ENCODE measurements at regions not wholly inside any gene's neighbourhood (a gene's known extent, or its start where the extent isn't known, plus 50 kb on each side); places are given as distances from the start of the nearest gene placed in this dataset.

GRCh38 chr1:208520438-208521099, 276.4 kb upstream of the PLXNA2 start:
- FAIRE-seq, result no peak

GRCh38 chr1:208521534-208521933, 277.4 kb upstream of the PLXNA2 start:
- no peak for FAIRE-seq

- FAIRE-seq, result no peak
Measured at GRCh38 chr1:208523007-208523406, 278.8 kb upstream of the PLXNA2 start.

GRCh38 chr1:208524376-208524775, 280.2 kb upstream of the PLXNA2 start:
- FAIRE-seq, result no peak

- FAIRE-seq, result no peak
Measured at GRCh38 chr1:208524925-208525324, 280.7 kb upstream of the PLXNA2 start.

GRCh38 chr1:208525417-208525816, 281.2 kb upstream of the PLXNA2 start:
- no peak for FAIRE-seq

GRCh38 chr1:208526613-208527125, 282.5 kb upstream of the PLXNA2 start:
- FAIRE-seq, result no peak

GRCh38 chr1:208527156-208527555, 283.0 kb upstream of the PLXNA2 start:
- FAIRE-seq, result no peak

GRCh38 chr1:208528578-208529240, 284.5 kb upstream of the PLXNA2 start:
- FAIRE-seq, result no peak

- FAIRE-seq, result no peak
Measured at GRCh38 chr1:208531003-208531750, 287.0 kb upstream of the PLXNA2 start.

- no peak for FAIRE-seq
Measured at GRCh38 chr1:208533746-208534598, 289.8 kb upstream of the PLXNA2 start.

GRCh38 chr1:208534599-208534897, 290.4 kb upstream of the PLXNA2 start:
- FAIRE-seq, result no peak

GRCh38 chr1:208534979-208535378, 290.8 kb upstream of the PLXNA2 start:
- FAIRE-seq, result no peak

GRCh38 chr1:208535511-208535910, 291.3 kb upstream of the PLXNA2 start:
- no peak for FAIRE-seq

- no peak for FAIRE-seq
Measured at GRCh38 chr1:208536212-208536611, 292.0 kb upstream of the PLXNA2 start.

- no peak for FAIRE-seq
Measured at GRCh38 chr1:208537198-208537597, 293.0 kb upstream of the PLXNA2 start.

- FAIRE-seq, result no peak
Measured at GRCh38 chr1:208538078-208538477, 293.9 kb upstream of the PLXNA2 start.

- no peak for FAIRE-seq
Measured at GRCh38 chr1:208538587-208538986, 294.4 kb upstream of the PLXNA2 start.

GRCh38 chr1:208540724-208541123, 296.5 kb upstream of the PLXNA2 start:
- FAIRE-seq, result no peak

GRCh38 chr1:208541225-208541855, 297.2 kb upstream of the PLXNA2 start:
- no peak for FAIRE-seq

- FAIRE-seq, result no peak
Measured at GRCh38 chr1:208542309-208542708, 298.1 kb upstream of the PLXNA2 start.

GRCh38 chr1:208544053-208544452, 299.9 kb upstream of the PLXNA2 start:
- FAIRE-seq, result no peak

- no peak for FAIRE-seq
Measured at GRCh38 chr1:208544794-208545193, 300.6 kb upstream of the PLXNA2 start.
